Cardiac muscle cell (in vitro differentiated cells and primary cell): ENCODE measurements at regions not wholly inside any gene's neighbourhood (a gene's known extent, or its start where the extent isn't known, plus 50 kb on each side); places are given as distances from the start of the nearest gene placed in this dataset.

Source experiments
- DNase-seq, 2 donors: peaks; one replicate each; pipeline versions ENCODE4 v3.0.0 to v3.0.0-alpha.2; 2010 to 2017; ENCODE audit warnings: low read depth in 1 of 2, low spot score in 1 of 2
- H3K27ac ChIP-seq: fragments of 200-600 bp; sonication (generic); 2 replicates; pipeline ENCODE4 v1.5.1; 2016
- H3K27me3 ChIP-seq: fragments of 200-600 bp; sonication (generic); 2 replicates; pipeline ENCODE4 v1.6.0; 2016; ENCODE audit warnings: control low read depth
- H3K36me3 ChIP-seq: fragments of 200-600 bp; sonication (generic); 2 replicates; pipeline ENCODE4 v1.5.1; 2016; ENCODE audit warnings: control low read depth
- H3K4me1 ChIP-seq: fragments of 200-600 bp; sonication (generic); 2 replicates; pipeline ENCODE4 v1.8.1; 2017; ENCODE audit warnings: low read depth, mild to moderate bottlenecking, mixed run types
- H3K4me3 ChIP-seq: fragments of 200-600 bp; sonication (generic); 2 replicates; pipeline ENCODE4 v1.5.1; 2016; ENCODE audit warnings: mild to moderate bottlenecking
- H3K9me3 ChIP-seq: fragments of 200-600 bp; sonication (generic); 2 replicates; pipeline ENCODE4 v1.5.1; 2017; ENCODE audit warnings: low read depth, mild to moderate bottlenecking, control low read depth
- TF ChIP-seq, protein P1 (sequence below): IDR thresholded peaks from 2 replicates; pipeline ENCODE4 v1.5.1; 2012; ENCODE audit warnings: low read depth, mild to moderate bottlenecking, low read length

DNA sequence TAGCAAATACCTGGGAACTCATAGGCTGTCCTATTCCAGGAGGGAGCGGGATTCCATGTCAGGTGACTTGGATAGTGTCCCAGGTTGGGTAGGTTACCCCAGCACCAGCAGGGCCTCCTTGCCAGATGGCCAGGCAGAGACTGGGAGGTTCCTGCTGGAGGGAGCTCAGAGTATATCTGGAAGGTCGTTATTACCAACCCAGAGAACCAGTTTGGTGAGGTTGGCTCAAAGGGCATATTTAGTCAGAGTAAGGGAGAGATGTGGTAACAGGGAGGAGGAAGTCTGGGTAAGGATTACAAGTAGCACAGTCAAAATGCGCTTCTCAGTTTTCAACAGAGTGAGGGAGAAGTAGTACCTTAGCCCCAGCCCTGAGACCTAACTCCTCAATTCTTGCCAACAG, 53.3 kb upstream of the LNX1 start:
- H3K27ac ChIP-seq, result no peak overlapping the region
- H3K9me3 ChIP-seq, result no peaks in the 10 kb centered on the region
- TF ChIP-seq, protein P1, sequence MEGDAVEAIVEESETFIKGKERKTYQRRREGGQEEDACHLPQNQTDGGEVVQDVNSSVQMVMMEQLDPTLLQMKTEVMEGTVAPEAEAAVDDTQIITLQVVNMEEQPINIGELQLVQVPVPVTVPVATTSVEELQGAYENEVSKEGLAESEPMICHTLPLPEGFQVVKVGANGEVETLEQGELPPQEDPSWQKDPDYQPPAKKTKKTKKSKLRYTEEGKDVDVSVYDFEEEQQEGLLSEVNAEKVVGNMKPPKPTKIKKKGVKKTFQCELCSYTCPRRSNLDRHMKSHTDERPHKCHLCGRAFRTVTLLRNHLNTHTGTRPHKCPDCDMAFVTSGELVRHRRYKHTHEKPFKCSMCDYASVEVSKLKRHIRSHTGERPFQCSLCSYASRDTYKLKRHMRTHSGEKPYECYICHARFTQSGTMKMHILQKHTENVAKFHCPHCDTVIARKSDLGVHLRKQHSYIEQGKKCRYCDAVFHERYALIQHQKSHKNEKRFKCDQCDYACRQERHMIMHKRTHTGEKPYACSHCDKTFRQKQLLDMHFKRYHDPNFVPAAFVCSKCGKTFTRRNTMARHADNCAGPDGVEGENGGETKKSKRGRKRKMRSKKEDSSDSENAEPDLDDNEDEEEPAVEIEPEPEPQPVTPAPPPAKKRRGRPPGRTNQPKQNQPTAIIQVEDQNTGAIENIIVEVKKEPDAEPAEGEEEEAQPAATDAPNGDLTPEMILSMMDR, result no peak
- no peak for DNase-seq
- H3K4me3 ChIP-seq, result no peak overlapping the region
- peaks cover 15% of the 10 kb centered on the region for H3K4me1 ChIP-seq
- H3K27me3 ChIP-seq, result no peaks in the 10 kb centered on the region
- H3K36me3 ChIP-seq, result no peaks in the 10 kb centered on the region
